CD4-positive, alpha-beta T cell treated with Interleukin-10 for 1 hour (primary cell): ENCODE measurements at regions not wholly inside any gene's neighbourhood (a gene's known extent, or its start where the extent isn't known, plus 50 kb on each side); places are given as distances from the start of the nearest gene placed in this dataset.

ENCODE experiments used
- DNase-seq: peaks from one replicate; pipeline ENCODE4 v3.0.0-alpha.2; 2020

- DNase-seq, result no peak
Measured at GRCh38 chr2:2751715-2752315, 420.7 kb upstream of the MYT1L start.

GRCh38 chr2:2750867-2751714 lies 420.0 kb upstream of the MYT1L start:
- no peak for DNase-seq

- DNase-seq, result no peak
Measured at GRCh38 chr2:2749206-2749598, 418.1 kb upstream of the MYT1L start.

GRCh38 chr2:2748399-2749205 lies 417.5 kb upstream of the MYT1L start:
- no peak for DNase-seq

- DNase-seq, result no peak
Measured at GRCh38 chr2:2747797-2748301, 416.8 kb upstream of the MYT1L start.

- DNase-seq, result no peak
Measured at GRCh38 chr2:2746731-2747130, 415.7 kb upstream of the MYT1L start.

- DNase-seq, result no peak
Measured at GRCh38 chr2:2744958-2745715, 414.1 kb upstream of the MYT1L start.

GRCh38 chr2:2744107-2744506 lies 413.0 kb upstream of the MYT1L start:
- DNase-seq, result no peak

- DNase-seq, result no peak
Measured at GRCh38 chr2:2743164-2743571, 412.1 kb upstream of the MYT1L start.

GRCh38 chr2:2742726-2743125 lies 411.7 kb upstream of the MYT1L start:
- DNase-seq, result no peak

- no peak for DNase-seq
Measured at GRCh38 chr2:2740238-2740775, 409.2 kb upstream of the MYT1L start.

- DNase-seq, result no peak
Measured at GRCh38 chr2:2739231-2739795, 408.2 kb upstream of the MYT1L start.

- no peak for DNase-seq
Measured at GRCh38 chr2:2738684-2739083, 407.6 kb upstream of the MYT1L start.

GRCh38 chr2:2738276-2738675 lies 407.2 kb upstream of the MYT1L start:
- no peak for DNase-seq

GRCh38 chr2:2735041-2735440 lies 404.0 kb upstream of the MYT1L start:
- DNase-seq, result no peak

GRCh38 chr2:2734308-2734707 lies 403.2 kb upstream of the MYT1L start:
- DNase-seq, result no peak

GRCh38 chr2:2733818-2734217 lies 402.7 kb upstream of the MYT1L start:
- no peak for DNase-seq

GRCh38 chr2:2732331-2733119 lies 401.4 kb upstream of the MYT1L start:
- no peak for DNase-seq

GRCh38 chr2:2731816-2732284 lies 400.8 kb upstream of the MYT1L start:
- DNase-seq, result no peak

- DNase-seq, result no peak
Measured at GRCh38 chr2:2731101-2731815, 400.2 kb upstream of the MYT1L start.
